Mucosa of descending colon (tissue), 3 donors: ENCODE measurements at regions not wholly inside any gene's neighbourhood (a gene's known extent, or its start where the extent isn't known, plus 50 kb on each side); places are given as distances from the start of the nearest gene placed in this dataset.

Source experiments
- ATAC-seq: fragments of 200-7000 bp; cut with Tn5 transposase; one replicate; pipeline ENCODE4 v1.9.1; 2020; ENCODE audit warnings: mild to moderate bottlenecking, moderate library complexity
- DNase-seq, 3 donors: peaks; one replicate each; pipeline ENCODE4 v3.0.0-alpha.2; 2020
- H3K36me3 ChIP-seq: fragments of 200-600 bp; one replicate; pipeline ENCODE4 v1.8.0; 2021; ENCODE audit warnings: low read depth, mild to moderate bottlenecking
- H3K4me1 ChIP-seq: fragments of 200-600 bp; one replicate; pipeline ENCODE4 v1.8.0; 2021; ENCODE audit warnings: low read depth, mild to moderate bottlenecking
- H3K4me3 ChIP-seq: fragments of 200-600 bp; one replicate; pipeline ENCODE4 v1.8.0; 2021; ENCODE audit warnings: mild to moderate bottlenecking
- H3K9me3 ChIP-seq: fragments of 200-600 bp; one replicate; pipeline ENCODE4 v1.8.0; 2021; ENCODE audit warnings: mild to moderate bottlenecking
- intact Hi-C, 2 donors: fragments of 100-400 bp; cut with DNase I in 1 of 2; cut with micrococcal nuclease in 1 of 2; formaldehyde crosslinking; loops; one replicate each; pipeline versions ENCODE4 v1.11.0 to v1.11.1; 2022; cut with DNase I, micrococcal nuclease
- TF ChIP-seq, protein P1 (sequence below): fragments of 200-600 bp; IDR thresholded peaks from one replicate; pipeline ENCODE4 v1.8.0; 2022; ENCODE audit warnings: antibody characterized with exemption, mild to moderate bottlenecking
- donor health status: DM: no; HTN: no; CAD: no; lungs with moderate emphysema.
- donor health status: DM: no; HTN: no; CAD: no.
- donor health status: DM: no; HTN: yes; CAD: no.

DNA sequence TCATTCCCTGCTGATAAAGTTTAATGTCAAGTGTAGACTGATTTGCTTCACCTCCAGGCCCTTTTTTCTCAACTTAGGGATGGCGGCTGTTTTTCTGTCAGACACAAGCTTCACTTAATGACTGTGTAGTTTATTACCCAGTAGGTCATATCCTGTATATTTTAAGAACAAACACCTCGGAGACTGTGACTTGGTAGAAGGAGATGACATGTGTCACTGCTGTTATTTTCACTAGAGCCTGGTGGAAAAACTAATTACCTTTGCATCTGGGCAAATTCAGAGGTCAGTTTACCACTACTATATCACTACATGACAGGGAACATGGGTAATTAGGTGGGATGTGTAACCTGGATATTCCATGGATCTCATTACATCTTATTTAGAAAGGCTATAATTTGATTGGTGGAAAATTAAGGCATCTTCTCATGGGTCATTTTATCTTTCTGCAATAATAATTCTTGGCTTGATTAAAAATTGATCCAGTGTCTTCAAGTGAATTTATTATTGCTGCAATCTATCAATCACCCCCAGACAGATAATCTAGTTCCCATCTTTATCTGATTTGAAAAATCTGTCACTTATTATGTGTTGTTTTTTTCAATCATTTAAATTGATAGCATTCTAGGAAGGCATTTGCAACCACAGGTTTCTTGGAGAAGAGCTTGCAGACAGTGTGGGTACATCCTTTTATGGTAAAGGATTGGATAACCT is 353.8 kb upstream of the SPRED2 start:
- H3K4me3 ChIP-seq = no peak overlapping the region
- no peaks in the 10 kb centered on the region for H3K36me3 ChIP-seq
- H3K9me3 ChIP-seq = no peaks in the 10 kb centered on the region
- DNase-seq (no peak), ATAC-seq (no peak)
- intact Hi-C loops = no loop called here
- H3K4me1 ChIP-seq = no peaks in the 10 kb centered on the region
- TF ChIP-seq, protein P1, sequence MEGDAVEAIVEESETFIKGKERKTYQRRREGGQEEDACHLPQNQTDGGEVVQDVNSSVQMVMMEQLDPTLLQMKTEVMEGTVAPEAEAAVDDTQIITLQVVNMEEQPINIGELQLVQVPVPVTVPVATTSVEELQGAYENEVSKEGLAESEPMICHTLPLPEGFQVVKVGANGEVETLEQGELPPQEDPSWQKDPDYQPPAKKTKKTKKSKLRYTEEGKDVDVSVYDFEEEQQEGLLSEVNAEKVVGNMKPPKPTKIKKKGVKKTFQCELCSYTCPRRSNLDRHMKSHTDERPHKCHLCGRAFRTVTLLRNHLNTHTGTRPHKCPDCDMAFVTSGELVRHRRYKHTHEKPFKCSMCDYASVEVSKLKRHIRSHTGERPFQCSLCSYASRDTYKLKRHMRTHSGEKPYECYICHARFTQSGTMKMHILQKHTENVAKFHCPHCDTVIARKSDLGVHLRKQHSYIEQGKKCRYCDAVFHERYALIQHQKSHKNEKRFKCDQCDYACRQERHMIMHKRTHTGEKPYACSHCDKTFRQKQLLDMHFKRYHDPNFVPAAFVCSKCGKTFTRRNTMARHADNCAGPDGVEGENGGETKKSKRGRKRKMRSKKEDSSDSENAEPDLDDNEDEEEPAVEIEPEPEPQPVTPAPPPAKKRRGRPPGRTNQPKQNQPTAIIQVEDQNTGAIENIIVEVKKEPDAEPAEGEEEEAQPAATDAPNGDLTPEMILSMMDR = no peak

DNA sequence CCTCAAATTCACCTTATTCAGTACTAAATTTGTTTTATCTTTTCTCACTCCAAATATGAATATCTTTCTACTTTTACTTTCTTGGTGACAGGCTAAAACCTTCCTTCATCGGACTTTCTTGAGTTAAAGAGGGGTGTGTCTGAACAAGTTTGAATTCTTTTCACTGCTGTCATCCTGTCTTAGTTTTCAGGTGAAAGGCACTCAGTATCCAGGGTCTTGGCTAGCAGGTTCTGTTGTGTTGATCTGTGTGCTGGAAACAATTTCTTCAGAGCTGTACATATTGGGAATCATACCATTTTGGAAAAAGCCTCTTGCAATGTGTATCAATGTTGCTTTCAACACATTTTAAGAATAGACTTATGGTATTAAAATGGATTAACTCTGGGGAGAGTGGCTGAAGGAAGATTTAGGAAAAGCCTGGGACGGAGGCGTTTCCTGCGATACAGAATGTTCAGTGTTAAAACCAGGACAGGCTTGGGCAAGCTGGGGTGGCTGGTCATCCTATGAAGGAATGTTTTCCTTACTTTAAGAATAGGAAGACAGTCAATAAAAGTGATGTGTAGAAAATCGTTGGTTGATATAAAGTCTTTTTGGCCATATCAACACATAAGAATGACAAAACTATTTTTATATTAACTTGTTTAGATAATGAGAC is 350.7 kb upstream of the SPRED2 start:
- TF ChIP-seq, protein P1 = no peak
- DNase-seq = no peak
- intact Hi-C loops = no loop called here
- no peak for ATAC-seq
- Histone ChIP-seq H3K4me3 (no peak overlapping the region), H3K4me1 (no peaks in the 10 kb centered on the region), H3K9me3 (no peaks in the 10 kb centered on the region), H3K36me3 (no peaks in the 10 kb centered on the region)

DNA sequence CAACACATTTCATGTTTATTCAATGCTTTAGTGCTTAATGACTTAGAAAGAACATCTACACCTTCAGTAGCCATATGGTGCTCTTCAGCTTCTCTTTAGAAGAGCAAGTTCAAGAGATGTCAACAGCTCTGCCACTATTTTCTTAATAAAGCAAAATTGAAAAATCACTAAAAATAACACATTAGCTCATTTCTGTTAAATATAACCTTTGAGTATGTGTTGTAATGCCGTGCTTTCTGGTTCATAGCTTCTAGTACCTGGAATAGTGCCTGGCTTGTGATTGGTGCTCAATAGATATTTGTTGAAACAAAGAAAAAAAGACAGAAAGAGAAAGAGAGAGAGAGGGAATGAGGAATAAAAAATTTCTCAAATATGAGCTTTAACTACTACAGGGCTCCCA is 349.8 kb upstream of the SPRED2 start:
- no peak for ATAC-seq
- no peak overlapping the region for H3K4me3 ChIP-seq
- no peak for DNase-seq
- no peaks in the 10 kb centered on the region for H3K4me1 ChIP-seq
- no peaks in the 10 kb centered on the region for H3K9me3 ChIP-seq
- intact Hi-C loops = no loop called here
- H3K36me3 ChIP-seq = no peaks in the 10 kb centered on the region
- TF ChIP-seq, protein P1 = no peak

DNA sequence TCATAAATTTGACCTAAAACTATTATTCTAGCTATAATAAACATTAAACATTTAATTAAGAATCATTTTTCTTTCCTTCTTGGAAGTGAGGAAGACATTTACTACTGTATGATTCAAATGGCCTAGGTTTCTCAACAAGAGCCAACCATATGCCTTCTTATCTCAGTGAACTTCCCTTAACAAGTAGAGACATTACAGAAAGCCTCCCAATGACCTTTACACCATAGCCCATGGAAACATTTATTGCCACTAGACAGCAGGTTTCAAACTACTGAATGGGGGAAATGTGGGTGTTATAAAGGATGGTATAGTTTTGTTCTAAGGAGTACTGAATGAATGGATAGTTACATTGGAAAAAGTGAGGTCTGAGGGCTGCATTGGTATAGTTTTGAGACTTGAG is 349.4 kb upstream of the SPRED2 start:
- Histone ChIP-seq H3K4me1 (no peaks in the 10 kb centered on the region), H3K4me3 (no peak overlapping the region), H3K9me3 (no peaks in the 10 kb centered on the region), H3K36me3 (no peaks in the 10 kb centered on the region)
- no peak for DNase-seq
- intact Hi-C loops = no loop called here
- ATAC-seq = no peak
- TF ChIP-seq, protein P1 = no peak

DNA sequence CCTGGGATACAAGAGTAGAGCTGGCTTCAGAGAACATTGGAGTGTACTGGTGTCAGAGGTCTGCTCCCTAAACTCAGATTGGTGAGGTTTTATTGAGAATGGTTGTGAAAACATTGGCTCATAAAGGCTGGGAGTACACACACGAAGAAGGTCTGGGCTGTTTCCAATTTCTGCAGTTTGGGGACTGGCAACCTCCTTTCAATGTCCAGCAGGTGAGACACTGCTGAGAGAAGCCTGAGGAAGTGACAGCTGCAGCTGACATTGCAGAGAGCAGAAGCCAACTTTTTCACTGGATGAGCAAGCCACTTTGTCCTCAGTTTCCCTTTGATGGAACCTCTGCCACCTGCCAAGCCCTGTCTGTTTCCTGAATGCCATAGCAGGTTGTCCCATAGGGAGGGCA is 346.6 kb upstream of the SPRED2 start:
- Histone ChIP-seq H3K4me1 (no peaks in the 10 kb centered on the region), H3K36me3 (no peaks in the 10 kb centered on the region), H3K4me3 (no peak overlapping the region), H3K9me3 (no peaks in the 10 kb centered on the region)
- TF ChIP-seq, protein P1 = no peak
- intact Hi-C loops = no loop called here
- DNase-seq (no peak), ATAC-seq (no peak)
